ENCODE measurements at regions not wholly inside any gene's neighbourhood (a gene's known extent, or its start where the extent isn't known, plus 50 kb on each side); places are given as distances from the start of the nearest gene placed in this dataset.

- no peak overlapping the region for H3K27ac Mint-ChIP-seq
- no peaks in the 10 kb centered on the region for H3K4me1 Mint-ChIP-seq
- ATAC-seq (no peak), DNase-seq (no peak)
- H3K4me3 ChIP-seq (ENCODE audit: low read length): no peak overlapping the region
- TF ChIP-seq CTCF (IDR thresholded peaks at IDR 0.05): no peak
- H3K27me3 Mint-ChIP-seq (ENCODE audit: low read depth in 2 of 2): peaks cover 9 to 11% of the 10 kb centered on the region in 2 donors
- no peaks in the 10 kb centered on the region for H3K27me3 ChIP-seq (ENCODE audit: control insufficient read depth, insufficient read depth, low read length)
- no peaks in the 10 kb centered on the region for H3K9me3 Mint-ChIP-seq
- no peaks in the 10 kb centered on the region for H3K9me3 ChIP-seq (ENCODE audit: control insufficient read depth, insufficient read depth, low read length)
- no peaks in the 10 kb centered on the region for H3K36me3 ChIP-seq (ENCODE audit: control insufficient read depth, insufficient read depth, low read length)
- no peaks in the 10 kb centered on the region for H3K36me3 Mint-ChIP-seq
- 91% methylated on average over 3 of the region's 3 CpGs for WGBS (ENCODE audit: insufficient coverage)
- no peaks in the 10 kb centered on the region for H3K4me1 ChIP-seq (ENCODE audit: control insufficient read depth, insufficient read depth, low read length)
- intact Hi-C loops (cut with micrococcal nuclease): loop anchor here (10.0 kb wide), 1 partner anchor 1091 kb away; the partner anchor contains the start of gene FNTB
- no peak overlapping the region for H3K27ac ChIP-seq (ENCODE audit: low read length)
- no peak overlapping the region for H3K4me3 Mint-ChIP-seq
These were observed 410.0 kb upstream of the CCDC196 start for GRCh38 chr14:66076176-66076575.

GRCh38 chr14:66078006-66078405 is 408.2 kb upstream of the CCDC196 start:
- no peak for DNase-seq
- no peaks in the 10 kb centered on the region for H3K9me3 Mint-ChIP-seq
- no peak for TF ChIP-seq CTCF (IDR thresholded peaks at IDR 0.05)
- H3K27me3 ChIP-seq (ENCODE audit: control insufficient read depth, insufficient read depth, low read length): no peaks in the 10 kb centered on the region
- no peak overlapping the region for H3K4me3 Mint-ChIP-seq
- WGBS (ENCODE audit: insufficient coverage): 90% methylated on average over 5 of the region's 5 CpGs
- H3K36me3 ChIP-seq (ENCODE audit: control insufficient read depth, insufficient read depth, low read length): no peaks in the 10 kb centered on the region
- no peak overlapping the region for H3K27ac ChIP-seq (ENCODE audit: low read length)
- intact Hi-C loops (cut with micrococcal nuclease): loop anchor here (10.0 kb wide), 1 partner anchor 1093 kb away; the partner anchor contains the start of gene FNTB
- no peak overlapping the region for H3K4me3 ChIP-seq (ENCODE audit: low read length)
- no peaks in the 10 kb centered on the region for H3K36me3 Mint-ChIP-seq
- no peaks in the 10 kb centered on the region for H3K4me1 ChIP-seq (ENCODE audit: control insufficient read depth, insufficient read depth, low read length)
- no peaks in the 10 kb centered on the region for H3K9me3 ChIP-seq (ENCODE audit: control insufficient read depth, insufficient read depth, low read length)
- peaks cover 9 to 11% of the 10 kb centered on the region in 2 donors for H3K27me3 Mint-ChIP-seq (ENCODE audit: low read depth in 2 of 2)
- ATAC-seq: no peak
- no peak overlapping the region for H3K27ac Mint-ChIP-seq
- no peaks in the 10 kb centered on the region for H3K4me1 Mint-ChIP-seq

GRCh38 chr14:66081594-66082376 is 404.4 kb upstream of the CCDC196 start:
- H3K27me3 ChIP-seq (ENCODE audit: control insufficient read depth, insufficient read depth, low read length): no peaks in the 10 kb centered on the region
- no peak overlapping the region for H3K27ac ChIP-seq (ENCODE audit: low read length)
- H3K36me3 ChIP-seq (ENCODE audit: control insufficient read depth, insufficient read depth, low read length): no peaks in the 10 kb centered on the region
- no peak for TF ChIP-seq CTCF (IDR thresholded peaks at IDR 0.05)
- Mint-ChIP-seq H3K4me1 (no peaks in the 10 kb centered on the region), H3K36me3 (no peaks in the 10 kb centered on the region), H3K27ac (no peak overlapping the region), H3K4me3 (no peak overlapping the region), H3K9me3 (no peaks in the 10 kb centered on the region), H3K27me3 (ENCODE audit: low read depth in 2 of 2) (peaks cover 11 to 28% of the 10 kb centered on the region in 2 donors)
- H3K9me3 ChIP-seq (ENCODE audit: control insufficient read depth, insufficient read depth, low read length): no peaks in the 10 kb centered on the region
- ATAC-seq (no peak), DNase-seq (no peak)
- intact Hi-C loops (cut with micrococcal nuclease): no loop called here
- no peak overlapping the region for H3K4me3 ChIP-seq (ENCODE audit: low read length)
- 66% methylated on average over 5 of the region's 6 CpGs for WGBS (ENCODE audit: insufficient coverage)
- H3K4me1 ChIP-seq (ENCODE audit: control insufficient read depth, insufficient read depth, low read length): no peaks in the 10 kb centered on the region

DNA sequence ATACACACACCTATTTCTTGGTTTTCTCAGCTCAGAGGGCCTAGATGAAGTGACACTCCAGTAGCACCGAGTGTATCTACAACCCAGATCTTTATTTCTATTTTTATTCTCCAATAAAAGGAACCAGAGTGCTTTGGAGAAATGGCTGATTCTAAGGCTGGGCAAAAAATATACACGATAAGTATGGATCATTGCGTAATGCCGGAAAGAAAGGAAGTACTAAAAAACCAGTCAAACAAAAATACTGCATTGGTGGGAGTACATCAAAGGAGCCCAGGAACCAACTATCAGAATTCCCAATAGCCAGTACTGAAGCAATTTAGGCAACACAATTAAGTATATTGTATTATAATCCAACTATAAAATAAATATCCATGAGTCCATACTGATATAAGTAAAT is 400.9 kb upstream of the CCDC196 start:
- no peak overlapping the region for H3K4me3 Mint-ChIP-seq
- no peak for TF ChIP-seq CTCF (IDR thresholded peaks at IDR 0.05)
- H3K36me3 Mint-ChIP-seq: no peaks in the 10 kb centered on the region
- Histone ChIP-seq H3K4me1 (ENCODE audit: control insufficient read depth, insufficient read depth, low read length) (no peaks in the 10 kb centered on the region), H3K27me3 (ENCODE audit: control insufficient read depth, insufficient read depth, low read length) (no peaks in the 10 kb centered on the region), H3K4me3 (ENCODE audit: low read length) (no peak overlapping the region), H3K36me3 (ENCODE audit: control insufficient read depth, insufficient read depth, low read length) (no peaks in the 10 kb centered on the region), H3K9me3 (ENCODE audit: control insufficient read depth, insufficient read depth, low read length) (no peaks in the 10 kb centered on the region), H3K27ac (ENCODE audit: low read length) (no peak overlapping the region)
- ATAC-seq (no peak), DNase-seq (no peak)
- peaks cover 3 to 30% of the 10 kb centered on the region in 2 donors for H3K27me3 Mint-ChIP-seq (ENCODE audit: low read depth in 2 of 2)
- H3K27ac Mint-ChIP-seq: no peak overlapping the region
- no peaks in the 10 kb centered on the region for H3K9me3 Mint-ChIP-seq
- H3K4me1 Mint-ChIP-seq: no peaks in the 10 kb centered on the region
- intact Hi-C loops (cut with micrococcal nuclease): no loop called here
- WGBS (ENCODE audit: insufficient coverage): 41% methylated on average over 4 of the region's 4 CpGs

Data from natural killer cell (primary cell).